ENCODE measurements at regions not wholly inside any gene's neighbourhood (a gene's known extent, or its start where the extent isn't known, plus 50 kb on each side); places are given as distances from the start of the nearest gene placed in this dataset.

DNA sequence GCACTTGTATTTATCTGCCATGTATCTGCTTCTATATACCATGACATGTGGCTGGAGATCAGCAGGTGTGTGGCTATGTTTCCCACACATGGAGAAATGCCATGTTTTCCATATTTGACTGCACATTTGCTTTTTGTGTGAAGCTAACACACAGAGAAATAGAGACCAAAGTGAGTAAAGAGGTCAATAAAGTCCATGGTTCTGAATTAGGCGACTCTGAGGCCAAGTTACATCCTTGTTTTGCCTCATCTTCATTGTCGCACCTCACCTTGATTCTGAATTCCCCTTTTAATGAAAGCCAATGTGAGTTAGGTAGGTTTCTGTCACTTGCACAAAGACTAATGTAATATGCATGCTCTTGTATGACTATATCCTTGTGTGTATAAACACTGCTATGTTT lies 194.1 kb downstream of the INSC start:
- FAIRE-seq (no peak), DNase-seq (ENCODE audit: extremely low read depth in 1 of 4, low spot score in 3 of 4) (no peak), ATAC-seq (no peak)
- H3K27ac ChIP-seq (ENCODE audit: extremely low read depth, low read depth, low read length) = no peak overlapping the region
- in situ Hi-C loops (cut with MboI) (no loop called here), intact Hi-C loops (cut with micrococcal nuclease) (no loop called here)
- H3K9ac ChIP-seq (ENCODE audit: insufficient read depth in 1 of 2, low read depth in 2 of 2, low read length in 2 of 2) = no peak overlapping the region
- CTCF ChIA-PET (ENCODE audit: low intra/inter-chr PET ratio) = no interaction called here
- H3K27me3 ChIP-seq (ENCODE audit: control insufficient read depth in 2 of 2, insufficient read depth in 2 of 2, low read length in 2 of 2) = no peaks in the 10 kb centered on the region
- no peaks in the 10 kb centered on the region for H4K20me1 ChIP-seq (replicated peaks; ENCODE audit: control insufficient read depth, insufficient read depth, low read length)
- no peak overlapping the region for H3K4me3 ChIP-seq
- no peak overlapping the region for H3K4me2 ChIP-seq (ENCODE audit: insufficient read depth, low read length)
- H3K9me3 ChIP-seq (replicated peaks; ENCODE audit: control insufficient read depth, insufficient read depth, low read depth, low read length) = no peaks in the 10 kb centered on the region
- H3K79me2 ChIP-seq (ENCODE audit: control insufficient read depth, insufficient read depth, low read length) = no peaks in the 10 kb centered on the region
- no peaks in the 10 kb centered on the region for H3K9me1 ChIP-seq (ENCODE audit: control insufficient read depth, insufficient read depth, low read length)
- no TSS peak for BruUV-seq (replicated peaks)
- H2AFZ ChIP-seq (ENCODE audit: low read depth, low read length) = no peak overlapping the region
- WGBS (ENCODE audit: insufficient coverage, low coverage, missing lambda C conversion rate) = 0% methylated on average over 2 of the region's 2 CpGs
- H3K4me1 ChIP-seq (replicated peaks in 1 of 2; ENCODE audit: control insufficient read depth in 2 of 2, insufficient read depth in 2 of 2, low read length in 2 of 2) = no peaks in the 10 kb centered on the region
- no peaks in the 10 kb centered on the region for H3K36me3 ChIP-seq (ENCODE audit: control insufficient read depth, insufficient read depth, low read length)
- POLR2A ChIA-PET = interaction anchor here (1.5 kb wide), 1 partner anchor 21 kb away, joined by 5 read pairs; no protein-coding TSS in a partner anchor
- TF ChIP-seq NR4A1 (CRISPR knock-in tag; IDR thresholded peaks at IDR 0.05) = no peak
- TF ChIP-seq NR4A1 (tag; IDR thresholded peaks at IDR 0.05) = no peak
- no peak for TF ChIP-seq ZNF408 (CRISPR knock-in tag; IDR thresholded peaks at IDR 0.05; ENCODE audit: low read depth)
- no peak for TF ChIP-seq ZNF444 (CRISPR knock-in tag; IDR thresholded peaks at IDR 0.05)
- TF ChIP-seq, protein P1, sequence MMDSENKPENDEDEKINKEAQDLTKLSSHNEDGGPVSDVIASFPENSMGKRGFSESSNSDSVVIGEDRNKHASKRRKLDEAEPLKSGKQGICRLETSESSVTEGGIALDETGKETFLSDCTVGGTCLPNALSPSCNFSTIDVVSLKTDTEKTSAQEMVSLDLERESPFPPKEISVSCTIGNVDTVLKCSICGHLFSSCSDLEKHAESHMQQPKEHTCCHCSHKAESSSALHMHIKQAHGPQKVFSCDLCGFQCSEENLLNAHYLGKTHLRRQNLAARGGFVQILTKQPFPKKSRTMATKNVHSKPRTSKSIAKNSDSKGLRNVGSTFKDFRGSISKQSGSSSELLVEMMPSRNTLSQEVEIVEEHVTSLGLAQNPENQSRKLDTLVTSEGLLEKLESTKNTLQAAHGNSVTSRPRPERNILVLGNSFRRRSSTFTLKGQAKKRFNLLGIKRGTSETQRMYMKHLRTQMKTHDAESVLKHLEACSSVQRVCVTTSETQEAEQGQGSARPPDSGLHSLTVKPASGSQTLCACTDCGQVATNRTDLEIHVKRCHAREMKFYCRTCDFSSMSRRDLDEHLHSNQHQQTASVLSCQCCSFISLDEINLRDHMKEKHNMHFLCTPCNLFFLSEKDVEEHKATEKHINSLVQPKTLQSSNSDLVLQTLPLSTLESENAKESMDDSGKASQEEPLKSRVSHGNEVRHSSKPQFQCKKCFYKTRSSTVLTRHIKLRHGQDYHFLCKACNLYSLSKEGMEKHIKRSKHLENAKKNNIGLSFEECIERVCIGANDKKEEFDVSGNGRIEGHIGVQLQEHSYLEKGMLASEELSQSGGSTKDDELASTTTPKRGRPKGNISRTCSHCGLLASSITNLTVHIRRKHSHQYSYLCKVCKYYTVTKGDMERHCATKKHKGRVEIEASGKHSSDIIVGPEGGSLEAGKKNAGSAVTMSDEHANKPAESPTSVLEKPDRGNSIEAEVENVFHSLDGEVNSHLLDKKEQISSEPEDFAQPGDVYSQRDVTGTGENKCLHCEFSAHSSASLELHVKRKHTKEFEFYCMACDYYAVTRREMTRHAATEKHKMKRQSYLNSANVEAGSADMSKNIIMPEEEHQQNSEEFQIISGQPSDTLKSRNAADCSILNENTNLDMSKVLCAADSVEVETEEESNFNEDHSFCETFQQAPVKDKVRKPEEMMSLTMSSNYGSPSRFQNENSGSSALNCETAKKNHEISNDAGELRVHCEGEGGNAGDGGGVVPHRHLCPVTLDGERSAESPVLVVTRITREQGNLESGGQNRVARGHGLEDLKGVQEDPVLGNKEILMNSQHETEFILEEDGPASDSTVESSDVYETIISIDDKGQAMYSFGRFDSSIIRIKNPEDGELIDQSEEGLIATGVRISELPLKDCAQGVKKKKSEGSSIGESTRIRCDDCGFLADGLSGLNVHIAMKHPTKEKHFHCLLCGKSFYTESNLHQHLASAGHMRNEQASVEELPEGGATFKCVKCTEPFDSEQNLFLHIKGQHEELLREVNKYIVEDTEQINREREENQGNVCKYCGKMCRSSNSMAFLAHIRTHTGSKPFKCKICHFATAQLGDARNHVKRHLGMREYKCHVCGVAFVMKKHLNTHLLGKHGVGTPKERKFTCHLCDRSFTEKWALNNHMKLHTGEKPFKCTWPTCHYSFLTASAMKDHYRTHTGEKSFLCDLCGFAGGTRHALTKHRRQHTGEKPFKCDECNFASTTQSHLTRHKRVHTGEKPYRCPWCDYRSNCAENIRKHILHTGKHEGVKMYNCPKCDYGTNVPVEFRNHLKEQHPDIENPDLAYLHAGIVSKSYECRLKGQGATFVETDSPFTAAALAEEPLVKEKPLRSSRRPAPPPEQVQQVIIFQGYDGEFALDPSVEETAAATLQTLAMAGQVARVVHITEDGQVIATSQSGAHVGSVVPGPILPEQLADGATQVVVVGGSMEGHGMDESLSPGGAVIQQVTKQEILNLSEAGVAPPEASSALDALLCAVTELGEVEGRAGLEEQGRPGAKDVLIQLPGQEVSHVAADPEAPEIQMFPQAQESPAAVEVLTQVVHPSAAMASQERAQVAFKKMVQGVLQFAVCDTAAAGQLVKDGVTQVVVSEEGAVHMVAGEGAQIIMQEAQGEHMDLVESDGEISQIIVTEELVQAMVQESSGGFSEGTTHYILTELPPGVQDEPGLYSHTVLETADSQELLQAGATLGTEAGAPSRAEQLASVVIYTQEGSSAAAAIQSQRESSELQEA (IDR thresholded peaks at IDR 0.05; ENCODE audit: low read depth) = no peak
- no peak for TF ChIP-seq PHF20 (IDR thresholded peaks at IDR 0.05; ENCODE audit: partially characterized antibody)
- TF ChIP-seq MTA1 (IDR thresholded peaks at IDR 0.05; ENCODE audit: borderline replicate concordance) = no peak
- no peak for TF ChIP-seq NCOA2 (IDR thresholded peaks at IDR 0.05; ENCODE audit: partially characterized antibody in 2 of 2)
- no peak for TF ChIP-seq BCOR (IDR thresholded peaks at IDR 0.05)
- TF ChIP-seq NFIX (CRISPR knock-in tag; IDR thresholded peaks at IDR 0.05; ENCODE audit: low read depth) = no peak
- no peak for TF ChIP-seq ZFP36 (IDR thresholded peaks at IDR 0.05; ENCODE audit: low read depth, low read length, partially characterized antibody)
- TF ChIP-seq, protein P2, sequence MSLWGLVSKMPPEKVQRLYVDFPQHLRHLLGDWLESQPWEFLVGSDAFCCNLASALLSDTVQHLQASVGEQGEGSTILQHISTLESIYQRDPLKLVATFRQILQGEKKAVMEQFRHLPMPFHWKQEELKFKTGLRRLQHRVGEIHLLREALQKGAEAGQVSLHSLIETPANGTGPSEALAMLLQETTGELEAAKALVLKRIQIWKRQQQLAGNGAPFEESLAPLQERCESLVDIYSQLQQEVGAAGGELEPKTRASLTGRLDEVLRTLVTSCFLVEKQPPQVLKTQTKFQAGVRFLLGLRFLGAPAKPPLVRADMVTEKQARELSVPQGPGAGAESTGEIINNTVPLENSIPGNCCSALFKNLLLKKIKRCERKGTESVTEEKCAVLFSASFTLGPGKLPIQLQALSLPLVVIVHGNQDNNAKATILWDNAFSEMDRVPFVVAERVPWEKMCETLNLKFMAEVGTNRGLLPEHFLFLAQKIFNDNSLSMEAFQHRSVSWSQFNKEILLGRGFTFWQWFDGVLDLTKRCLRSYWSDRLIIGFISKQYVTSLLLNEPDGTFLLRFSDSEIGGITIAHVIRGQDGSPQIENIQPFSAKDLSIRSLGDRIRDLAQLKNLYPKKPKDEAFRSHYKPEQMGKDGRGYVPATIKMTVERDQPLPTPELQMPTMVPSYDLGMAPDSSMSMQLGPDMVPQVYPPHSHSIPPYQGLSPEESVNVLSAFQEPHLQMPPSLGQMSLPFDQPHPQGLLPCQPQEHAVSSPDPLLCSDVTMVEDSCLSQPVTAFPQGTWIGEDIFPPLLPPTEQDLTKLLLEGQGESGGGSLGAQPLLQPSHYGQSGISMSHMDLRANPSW (CRISPR knock-in tag; IDR thresholded peaks at IDR 0.05) = no peak
- no peak for TF ChIP-seq ZNF436 (CRISPR knock-in tag; IDR thresholded peaks at IDR 0.05)
